ENCODE measurements at regions not wholly inside any gene's neighbourhood (a gene's known extent, or its start where the extent isn't known, plus 50 kb on each side); places are given as distances from the start of the nearest gene placed in this dataset.

- Histone ChIP-seq H3K23me2 (ENCODE audit: insufficient read length, low read depth, low read length, poor library complexity, severe bottlenecking) (no peaks in the 10 kb centered on the region), H3T11ph (ENCODE audit: low read length) (no peak overlapping the region), H3K4me2 (ENCODE audit: insufficient read depth, insufficient read length, low read length) (no peak overlapping the region), H3K4me1 (ENCODE audit: insufficient read depth, low read length) (no peaks in the 10 kb centered on the region), H3K27me3 (ENCODE audit: insufficient read depth, low read length) (no peaks in the 10 kb centered on the region), H4K91ac (ENCODE audit: insufficient read length, low read depth, low read length) (no peak overlapping the region), H2BK12ac (ENCODE audit: insufficient read length, low read depth, low read length) (no peak overlapping the region), H2AFZ (ENCODE audit: low read length) (no peak overlapping the region), H4K5ac (ENCODE audit: insufficient read length, low read depth, low read length) (no peak overlapping the region), H3K23ac (ENCODE audit: insufficient read length, low read depth, low read length) (no peak overlapping the region), H2BK5ac (ENCODE audit: insufficient read length, low read length) (no peak overlapping the region), H3K9ac (ENCODE audit: extremely low read depth, insufficient read length, low read length) (no peak overlapping the region), H3K4ac (ENCODE audit: low read depth, low read length) (no peak overlapping the region), H3K27ac (ENCODE audit: insufficient read length, low read depth, low read length) (no peak overlapping the region), H2BK15ac (ENCODE audit: low read depth, low read length) (no peak overlapping the region), H2BK120ac (ENCODE audit: low read depth, low read length, poor library complexity, severe bottlenecking) (no peak overlapping the region), H2AK5ac (ENCODE audit: insufficient read length, low read length) (no peak overlapping the region), H2BK20ac (ENCODE audit: low read depth, low read length, poor library complexity, severe bottlenecking) (no peak overlapping the region), H3K9me3 (ENCODE audit: control insufficient read depth, low read depth, low read length) (peaks cover 9% of the 10 kb centered on the region), H4K8ac (replicated peaks; ENCODE audit: insufficient read length, low read depth, low read length) (no peak overlapping the region), H3K18ac (ENCODE audit: insufficient read length, low read depth, low read length) (no peak overlapping the region), H3K56ac (ENCODE audit: insufficient read length, low read depth, low read length) (no peak overlapping the region), H3K14ac (ENCODE audit: insufficient read depth, low read length) (no peak overlapping the region), H3K79me1 (ENCODE audit: insufficient read depth, low read depth, low read length, poor library complexity, severe bottlenecking) (no peaks in the 10 kb centered on the region), H4K20me1 (ENCODE audit: control insufficient read depth, insufficient read depth, insufficient read length) (no peaks in the 10 kb centered on the region), H3K79me2 (ENCODE audit: insufficient read depth, low read length) (no peaks in the 10 kb centered on the region)
- Mint-ChIP-seq H3K36me3 (ENCODE audit: insufficient read depth in 1 of 3, low read depth in 3 of 3) (peaks cover 11 to 27% (median 21%) of the 10 kb centered on the region in 3 experiments), H3K27me3 (ENCODE audit: low read depth) (no peaks in the 10 kb centered on the region), H3K4me3 (no peak overlapping the region), H3K27ac (no peak overlapping the region), H3K9me3 (peaks cover 31 to 32% of the 10 kb centered on the region in 2 experiments), H3K4me1 (no peaks in the 10 kb centered on the region)
- WGBS (ENCODE audit: extremely low coverage, insufficient read length, low lambda C conversion rate): no CpG with 5 or more reads among the region's 2 CpGs
- TF ChIP-seq, protein P1, sequence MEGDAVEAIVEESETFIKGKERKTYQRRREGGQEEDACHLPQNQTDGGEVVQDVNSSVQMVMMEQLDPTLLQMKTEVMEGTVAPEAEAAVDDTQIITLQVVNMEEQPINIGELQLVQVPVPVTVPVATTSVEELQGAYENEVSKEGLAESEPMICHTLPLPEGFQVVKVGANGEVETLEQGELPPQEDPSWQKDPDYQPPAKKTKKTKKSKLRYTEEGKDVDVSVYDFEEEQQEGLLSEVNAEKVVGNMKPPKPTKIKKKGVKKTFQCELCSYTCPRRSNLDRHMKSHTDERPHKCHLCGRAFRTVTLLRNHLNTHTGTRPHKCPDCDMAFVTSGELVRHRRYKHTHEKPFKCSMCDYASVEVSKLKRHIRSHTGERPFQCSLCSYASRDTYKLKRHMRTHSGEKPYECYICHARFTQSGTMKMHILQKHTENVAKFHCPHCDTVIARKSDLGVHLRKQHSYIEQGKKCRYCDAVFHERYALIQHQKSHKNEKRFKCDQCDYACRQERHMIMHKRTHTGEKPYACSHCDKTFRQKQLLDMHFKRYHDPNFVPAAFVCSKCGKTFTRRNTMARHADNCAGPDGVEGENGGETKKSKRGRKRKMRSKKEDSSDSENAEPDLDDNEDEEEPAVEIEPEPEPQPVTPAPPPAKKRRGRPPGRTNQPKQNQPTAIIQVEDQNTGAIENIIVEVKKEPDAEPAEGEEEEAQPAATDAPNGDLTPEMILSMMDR (conservative IDR thresholded peaks at IDR 0.05): no peak
- no peak for DNase-seq
Observed at GRCh38 chr12:73414926-73415325, 1122.7 kb upstream of the ATXN7L3B start.

Measured in H9 (cell line).